ENCODE measurements at regions not wholly inside any gene's neighbourhood (a gene's known extent, or its start where the extent isn't known, plus 50 kb on each side); places are given as distances from the start of the nearest gene placed in this dataset.

- TF ChIP-seq, protein P1, sequence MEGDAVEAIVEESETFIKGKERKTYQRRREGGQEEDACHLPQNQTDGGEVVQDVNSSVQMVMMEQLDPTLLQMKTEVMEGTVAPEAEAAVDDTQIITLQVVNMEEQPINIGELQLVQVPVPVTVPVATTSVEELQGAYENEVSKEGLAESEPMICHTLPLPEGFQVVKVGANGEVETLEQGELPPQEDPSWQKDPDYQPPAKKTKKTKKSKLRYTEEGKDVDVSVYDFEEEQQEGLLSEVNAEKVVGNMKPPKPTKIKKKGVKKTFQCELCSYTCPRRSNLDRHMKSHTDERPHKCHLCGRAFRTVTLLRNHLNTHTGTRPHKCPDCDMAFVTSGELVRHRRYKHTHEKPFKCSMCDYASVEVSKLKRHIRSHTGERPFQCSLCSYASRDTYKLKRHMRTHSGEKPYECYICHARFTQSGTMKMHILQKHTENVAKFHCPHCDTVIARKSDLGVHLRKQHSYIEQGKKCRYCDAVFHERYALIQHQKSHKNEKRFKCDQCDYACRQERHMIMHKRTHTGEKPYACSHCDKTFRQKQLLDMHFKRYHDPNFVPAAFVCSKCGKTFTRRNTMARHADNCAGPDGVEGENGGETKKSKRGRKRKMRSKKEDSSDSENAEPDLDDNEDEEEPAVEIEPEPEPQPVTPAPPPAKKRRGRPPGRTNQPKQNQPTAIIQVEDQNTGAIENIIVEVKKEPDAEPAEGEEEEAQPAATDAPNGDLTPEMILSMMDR (IDR thresholded peaks at IDR 0.05; ENCODE audit: borderline replicate concordance, insufficient read depth, low read depth, low read length) = no peak
- H3K4me3 ChIP-seq (ENCODE audit: low read depth, low read length) = no peak overlapping the region
These were observed 1221.7 kb downstream of the BRD1 start for GRCh38 chr22:48605856-48606481.

DNA sequence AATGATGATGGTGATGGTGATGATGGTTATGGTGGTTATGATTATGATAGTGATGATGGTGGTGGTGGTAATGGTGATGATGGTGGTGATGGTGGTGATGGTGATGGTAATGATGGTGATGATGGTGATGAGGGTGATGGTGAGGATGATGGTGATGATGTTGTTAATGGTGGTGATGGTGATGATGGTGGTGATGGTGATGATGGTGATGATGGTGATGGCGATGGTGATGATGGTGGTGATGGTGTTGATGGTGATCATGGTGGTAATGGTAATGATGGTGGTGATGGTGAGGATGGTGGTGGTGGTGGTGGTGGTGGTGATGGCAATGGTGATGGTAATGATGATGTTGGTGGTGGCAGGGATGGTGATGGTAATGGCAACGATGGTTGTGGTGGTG, 1222.5 kb downstream of the BRD1 start:
- TF ChIP-seq, protein P1 (IDR thresholded peaks at IDR 0.05; ENCODE audit: borderline replicate concordance, insufficient read depth, low read depth, low read length) = no peak
- no peak overlapping the region for H3K4me3 ChIP-seq (ENCODE audit: low read depth, low read length)

- no peak overlapping the region for H3K4me3 ChIP-seq (ENCODE audit: low read depth, low read length)
- TF ChIP-seq, protein P1 (IDR thresholded peaks at IDR 0.05; ENCODE audit: borderline replicate concordance, insufficient read depth, low read depth, low read length) = no peak
These were observed 1223.9 kb downstream of the BRD1 start for GRCh38 chr22:48603621-48604320.

GRCh38 chr22:48602805-48603518, 1224.7 kb downstream of the BRD1 start:
- TF ChIP-seq, protein P1 (IDR thresholded peaks at IDR 0.05; ENCODE audit: borderline replicate concordance, insufficient read depth, low read depth, low read length) = no peak
- no peak overlapping the region for H3K4me3 ChIP-seq (ENCODE audit: low read depth, low read length)

DNA sequence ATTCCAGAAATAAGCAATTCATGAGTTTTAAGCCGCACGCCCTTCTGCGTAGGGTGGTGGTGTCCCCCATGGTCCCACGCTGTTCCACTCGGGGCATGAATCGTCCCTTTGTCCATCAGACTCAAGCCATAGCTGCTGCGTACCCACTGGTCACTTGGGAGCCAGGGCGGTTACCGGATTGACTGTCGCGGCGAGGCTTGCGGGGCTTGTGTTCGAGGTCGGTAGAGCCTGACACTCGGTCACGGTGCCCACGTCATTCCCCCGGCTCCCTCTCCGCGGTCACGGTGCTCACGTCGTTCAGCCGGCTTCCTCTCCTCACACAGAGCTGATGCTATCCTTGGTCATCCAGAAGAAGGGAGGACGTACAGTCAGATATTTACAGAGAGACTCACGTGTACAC, 1227.0 kb downstream of the BRD1 start:
- TF ChIP-seq, protein P1 (IDR thresholded peaks at IDR 0.05; ENCODE audit: borderline replicate concordance, insufficient read depth, low read depth, low read length) = no peak
- H3K4me3 ChIP-seq (ENCODE audit: low read depth, low read length) = no peak overlapping the region

GRCh38 chr22:48600171-48600570, 1227.5 kb downstream of the BRD1 start:
- TF ChIP-seq, protein P1 (IDR thresholded peaks at IDR 0.05; ENCODE audit: borderline replicate concordance, insufficient read depth, low read depth, low read length) = no peak
- H3K4me3 ChIP-seq (ENCODE audit: low read depth, low read length) = no peak overlapping the region
